Stomach (tissue), 8 donors: ENCODE measurements at regions not wholly inside any gene's neighbourhood (a gene's known extent, or its start where the extent isn't known, plus 50 kb on each side); places are given as distances from the start of the nearest gene placed in this dataset.

Experiments used
- DNase-seq, 2 donors: peaks; one replicate each; pipeline versions ENCODE4 v3.0.0 to v3.0.0-alpha.2; 2013 to 2019
- H3K27ac ChIP-seq, 5 donors: fragments of 200-600 bp in 4 of 5; sonication (generic) in 4 of 5; one replicate each; pipeline ENCODE4 v1.5.1; 2013 to 2019; ENCODE audit warnings: mild to moderate bottlenecking in 1 of 5, moderate library complexity in 1 of 5
- H3K27me3 ChIP-seq, 3 donors: fragments of 200-600 bp; sonication (generic); one replicate each; pipeline ENCODE4 v1.5.1; 2017 to 2019; ENCODE audit warnings: mixed run types in 1 of 3
- H3K36me3 ChIP-seq, 4 donors: fragments of 200-600 bp; sonication (generic); 1 replicate in 3 of 4; 2 replicates in 1 of 4; pipeline ENCODE4 v1.5.1; 2016 to 2019
- H3K4me1 ChIP-seq, 4 donors: fragments of 200-600 bp; sonication (generic); one replicate each; pipeline ENCODE4 v1.5.1; 2016 to 2019
- H3K4me3 ChIP-seq, 4 donors: fragments of 200-600 bp; sonication (generic) in 3 of 4; one replicate each; pipeline ENCODE4 v1.5.1; 2016 to 2019; ENCODE audit warnings: mild to moderate bottlenecking in 1 of 4
- H3K9me3 ChIP-seq, 4 donors: fragments of 200-600 bp; sonication (generic); one replicate each; pipeline ENCODE4 v1.5.1; 2016 to 2019
- EP300 ChIP-seq: sonication (generic); formaldehyde crosslinking; IDR thresholded peaks from one replicate; pipeline ENCODE4 v1.6.1; 2017; ENCODE audit warnings: antibody characterized with exemption
- POLR2A ChIP-seq, 4 donors: fragments of 450-650 bp; IDR thresholded peaks; one replicate each; pipeline ENCODE4 v1.6.1; 2016; ENCODE audit warnings: antibody characterized with exemption in 4 of 4, control low read depth in 2 of 4, mild to moderate bottlenecking in 1 of 4, moderate library complexity in 1 of 4
- POLR2AphosphoS5 ChIP-seq, 3 donors: sonication (generic); formaldehyde crosslinking; IDR thresholded peaks; one replicate each; pipeline ENCODE4 v1.6.1; 2016; ENCODE audit warnings: antibody characterized with exemption in 3 of 3
- WGBS, 5 donors: extraction: QIAGEN DNeasy Blood & Tissue Kit in 3 of 5; methylation state at CpG; one replicate each; pipeline versions ENCODE4 v1.1.5 to v1.1.7; 2013 to 2018; 5-methylcytosine and 5-hydroxymethylcytosine counted together
- intact Hi-C: fragments of 100-400 bp; cut with DNase I; formaldehyde crosslinking; loops from one replicate; pipeline ENCODE4 v1.15.1; 2023; ENCODE audit warnings: low total_unique reads
- TF ChIP-seq, protein P1 (sequence below), 7 experiments: fragments of 450-650 bp in 4 of 7; fragments of 200-600 bp in 3 of 7; sonication (generic) in 3 of 7; IDR thresholded peaks; one replicate each; pipeline ENCODE4 v1.5.1; 2016 to 2019; ENCODE audit warnings: antibody characterized with exemption in 7 of 7, control low read depth in 2 of 7, mild to moderate bottlenecking in 1 of 7
- donor health status: healthy with polysubstance abuse.
- donor health status: Bipolar disorder and iron deficiency.
- donor health status: healthy.

DNA sequence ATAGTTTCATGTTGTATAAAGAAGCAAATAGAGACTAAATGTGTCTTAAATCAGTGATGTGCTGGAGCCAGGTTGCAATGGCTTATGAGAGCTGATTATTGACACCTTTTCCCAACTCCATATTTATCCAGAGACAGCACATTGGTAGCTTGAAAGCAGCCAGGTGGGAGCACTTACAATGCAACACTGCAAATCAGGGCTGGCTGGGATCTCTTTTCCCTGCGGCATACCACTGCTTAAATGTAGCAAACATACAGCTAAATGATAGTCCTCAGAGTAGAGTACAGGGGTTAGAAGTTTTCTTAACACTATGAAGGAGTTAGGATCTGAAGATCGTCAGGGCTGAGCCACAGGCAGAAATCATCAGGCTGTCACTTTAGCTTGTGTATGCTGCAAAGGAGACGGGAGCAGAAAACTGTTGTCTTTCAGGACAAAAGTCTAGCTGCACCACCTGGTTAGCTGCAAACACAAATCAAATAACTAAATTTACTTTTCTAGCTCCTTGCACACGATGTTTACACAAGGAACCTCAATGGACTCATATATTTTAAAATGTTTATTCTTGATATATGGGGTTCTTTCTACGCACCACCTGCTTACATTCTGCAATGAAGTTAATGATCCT lies 527.3 kb downstream of the TLL1 start:
- whole genome bisulfite sequencing, 5 donors = 14 to 34% (median 20%) methylated on average over 5 of the region's 5 CpGs
- no peaks in the 10 kb centered on the region for H3K27me3 ChIP-seq
- H3K4me1 ChIP-seq = peaks cover 0 to 4% (median 0%) of the 10 kb centered on the region in 4 donors
- H3K36me3 ChIP-seq = no peaks in the 10 kb centered on the region
- H3K27ac ChIP-seq = no peak overlapping the region
- H3K4me3 ChIP-seq = no peak overlapping the region
- TF ChIP-seq EP300 (no peak), POLR2AphosphoS5 (IDR thresholded peaks at IDR 0.05) (no peak), POLR2A (IDR thresholded peaks at IDR 0.05) (no peak)
- TF ChIP-seq, protein P1, sequence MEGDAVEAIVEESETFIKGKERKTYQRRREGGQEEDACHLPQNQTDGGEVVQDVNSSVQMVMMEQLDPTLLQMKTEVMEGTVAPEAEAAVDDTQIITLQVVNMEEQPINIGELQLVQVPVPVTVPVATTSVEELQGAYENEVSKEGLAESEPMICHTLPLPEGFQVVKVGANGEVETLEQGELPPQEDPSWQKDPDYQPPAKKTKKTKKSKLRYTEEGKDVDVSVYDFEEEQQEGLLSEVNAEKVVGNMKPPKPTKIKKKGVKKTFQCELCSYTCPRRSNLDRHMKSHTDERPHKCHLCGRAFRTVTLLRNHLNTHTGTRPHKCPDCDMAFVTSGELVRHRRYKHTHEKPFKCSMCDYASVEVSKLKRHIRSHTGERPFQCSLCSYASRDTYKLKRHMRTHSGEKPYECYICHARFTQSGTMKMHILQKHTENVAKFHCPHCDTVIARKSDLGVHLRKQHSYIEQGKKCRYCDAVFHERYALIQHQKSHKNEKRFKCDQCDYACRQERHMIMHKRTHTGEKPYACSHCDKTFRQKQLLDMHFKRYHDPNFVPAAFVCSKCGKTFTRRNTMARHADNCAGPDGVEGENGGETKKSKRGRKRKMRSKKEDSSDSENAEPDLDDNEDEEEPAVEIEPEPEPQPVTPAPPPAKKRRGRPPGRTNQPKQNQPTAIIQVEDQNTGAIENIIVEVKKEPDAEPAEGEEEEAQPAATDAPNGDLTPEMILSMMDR (IDR thresholded peaks at IDR 0.05) = no peak
- no peaks in the 10 kb centered on the region for H3K9me3 ChIP-seq
- peak in 1 of 2 donors; percentile 36 for DNase-seq
- intact Hi-C loops = no loop called here

DNA sequence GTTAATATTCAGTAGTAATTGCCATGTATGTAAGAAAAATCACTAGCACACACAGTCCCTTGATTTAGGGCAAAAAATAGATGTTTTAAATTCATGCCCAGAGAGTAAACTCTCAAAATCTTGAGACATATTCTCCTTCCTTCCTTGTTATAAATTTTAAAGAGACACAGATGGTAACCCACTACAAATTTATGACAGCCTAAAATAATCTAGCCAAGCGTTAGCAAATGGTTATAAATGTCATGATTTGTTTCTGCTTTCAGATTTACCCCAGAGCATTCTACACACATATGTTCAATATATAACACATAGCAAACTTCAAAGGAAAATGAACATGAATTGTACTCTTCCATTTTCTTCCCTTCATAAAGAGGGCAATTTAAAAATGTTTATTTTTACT lies 540.3 kb downstream of the TLL1 start:
- no peaks in the 10 kb centered on the region for H3K27me3 ChIP-seq
- WGBS, 5 donors = 36 to 66% (median 62%) methylated on average over 1 of the region's 1 CpG
- no peaks in the 10 kb centered on the region for H3K9me3 ChIP-seq
- TF ChIP-seq, protein P1 (IDR thresholded peaks at IDR 0.05) = no peak
- TF ChIP-seq POLR2AphosphoS5 (IDR thresholded peaks at IDR 0.05) (no peak), EP300 (no peak), POLR2A (IDR thresholded peaks at IDR 0.05) (no peak)
- no peaks in the 10 kb centered on the region for H3K36me3 ChIP-seq
- H3K4me1 ChIP-seq = no peaks in the 10 kb centered on the region
- intact Hi-C loops = no loop called here
- H3K27ac ChIP-seq = no peak overlapping the region
- DNase-seq = no peak
- H3K4me3 ChIP-seq = no peak overlapping the region

DNA sequence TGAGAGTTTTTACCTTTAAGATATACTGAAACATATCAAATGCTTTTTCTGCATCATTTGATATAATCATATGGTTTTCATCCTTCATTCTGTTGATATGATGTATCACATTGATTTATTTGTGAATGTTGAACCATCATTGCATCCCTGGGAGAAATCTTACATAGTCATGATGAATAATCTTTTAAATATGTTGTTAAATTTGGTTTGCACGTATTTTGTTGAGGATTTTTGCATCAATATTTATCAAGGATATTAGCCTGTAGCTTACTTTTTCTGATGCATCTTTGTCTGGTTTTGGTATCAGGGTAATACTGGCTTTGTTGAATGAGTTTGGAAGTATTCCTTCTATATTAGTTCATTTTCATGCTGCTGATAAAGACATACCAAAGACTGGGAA lies 541.4 kb downstream of the TLL1 start:
- Histone ChIP-seq H3K27ac (no peak overlapping the region), H3K36me3 (no peaks in the 10 kb centered on the region), H3K4me1 (no peaks in the 10 kb centered on the region), H3K4me3 (no peak overlapping the region), H3K9me3 (no peaks in the 10 kb centered on the region), H3K27me3 (no peaks in the 10 kb centered on the region)
- no peak for DNase-seq
- TF ChIP-seq, protein P1 (IDR thresholded peaks at IDR 0.05) = no peak
- TF ChIP-seq POLR2AphosphoS5 (IDR thresholded peaks at IDR 0.05) (no peak), POLR2A (IDR thresholded peaks at IDR 0.05) (no peak), EP300 (no peak)
- 53 to 66% (median 59%) methylated on average over 1 of the region's 1 CpG for WGBS, 5 donors
- intact Hi-C loops = no loop called here

DNA sequence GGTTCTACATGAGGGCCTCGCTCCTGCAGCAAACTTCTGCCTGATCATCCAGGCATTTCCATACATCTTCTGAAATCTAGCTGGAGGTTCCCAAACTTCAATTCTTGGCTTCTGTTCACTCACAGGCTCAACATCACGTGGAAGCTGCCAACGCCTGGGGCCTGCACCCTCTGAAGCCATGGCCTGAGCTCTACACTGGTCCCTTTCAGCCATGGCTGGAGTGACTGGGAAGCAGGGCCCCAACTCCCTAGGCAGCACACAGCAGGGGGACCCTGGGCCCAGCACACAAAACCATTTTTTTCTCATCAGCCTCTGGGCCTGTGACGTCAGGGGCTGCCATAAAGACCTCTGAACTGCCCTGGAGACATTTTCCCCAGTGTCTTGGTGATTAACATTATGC lies 542.7 kb downstream of the TLL1 start:
- intact Hi-C loops = no loop called here
- DNase-seq = no peak
- 73 to 84% (median 79%) methylated on average over 4 of the region's 4 CpGs for WGBS, 5 donors
- H3K4me3 ChIP-seq = no peak overlapping the region
- H3K9me3 ChIP-seq = peaks cover 3 to 9% (median 5%) of the 10 kb centered on the region in 4 donors
- H3K4me1 ChIP-seq = no peaks in the 10 kb centered on the region
- TF ChIP-seq, protein P1 (IDR thresholded peaks at IDR 0.05) = no peak
- TF ChIP-seq POLR2A (IDR thresholded peaks at IDR 0.05) = no peak
- TF ChIP-seq POLR2AphosphoS5 (IDR thresholded peaks at IDR 0.05) = no peak
- no peak for TF ChIP-seq EP300
- no peaks in the 10 kb centered on the region for H3K27me3 ChIP-seq
- no peak overlapping the region for H3K27ac ChIP-seq
- H3K36me3 ChIP-seq = no peaks in the 10 kb centered on the region
